Mesendoderm (in vitro differentiated cells): ENCODE measurements at regions not wholly inside any gene's neighbourhood (a gene's known extent, or its start where the extent isn't known, plus 50 kb on each side); places are given as distances from the start of the nearest gene placed in this dataset.

ENCODE experiments used
- DNase-seq: peaks from one replicate; pipeline ENCODE4 v3.0.0; 2013
- H2AK5ac ChIP-seq: 2 replicates; pipeline ENCODE4 v1.6.1; 2013; ENCODE audit warnings: low read length, inconsistent platforms
- H2BK120ac ChIP-seq: 2 replicates; pipeline ENCODE4 v1.6.1; 2013; ENCODE audit warnings: low read depth, mild to moderate bottlenecking, low read length, moderate library complexity, mixed read lengths
- H2BK15ac ChIP-seq: replicated peaks from 2 replicates; pipeline ENCODE4 v1.6.1; 2013; ENCODE audit warnings: low read depth, mild to moderate bottlenecking, moderate library complexity
- H2BK5ac ChIP-seq: 2 replicates; pipeline ENCODE4 v1.6.1; 2013; ENCODE audit warnings: low read length, inconsistent platforms
- H3K18ac ChIP-seq: 2 replicates; pipeline ENCODE4 v1.6.1; 2013; ENCODE audit warnings: mild to moderate bottlenecking, low read length, mixed read lengths
- H3K23ac ChIP-seq: one replicate; pipeline ENCODE4 v1.6.1; 2013; ENCODE audit warnings: low read length
- H3K27ac ChIP-seq: 2 replicates; pipeline ENCODE4 v1.5.1; 2013; ENCODE audit warnings: low read depth, mild to moderate bottlenecking, inconsistent platforms, low read length, moderate library complexity
- H3K27me3 ChIP-seq: 2 replicates; pipeline ENCODE4 v1.6.1; 2013; ENCODE audit warnings: low read length, control low read depth, mild to moderate bottlenecking, inconsistent platforms; ENCODE audit not compliant: insufficient read depth, poor library complexity
- H3K36me3 ChIP-seq: 2 replicates; pipeline ENCODE4 v1.6.1; 2013; ENCODE audit warnings: low read length, inconsistent platforms; ENCODE audit not compliant: control insufficient read depth, insufficient read depth
- H3K4ac ChIP-seq: one replicate; pipeline ENCODE4 v1.6.1; 2013; ENCODE audit warnings: low read depth, mild to moderate bottlenecking, low read length, moderate library complexity
- H3K4me1 ChIP-seq: 2 replicates; pipeline ENCODE4 v1.6.1; 2013; ENCODE audit warnings: low read depth, low read length, inconsistent platforms; ENCODE audit not compliant: control insufficient read depth
- H3K4me2 ChIP-seq: 2 replicates; pipeline ENCODE4 v1.6.1; 2013; ENCODE audit warnings: low read length
- H3K4me3 ChIP-seq: 2 replicates; pipeline ENCODE4 v1.5.1; 2013; ENCODE audit warnings: mild to moderate bottlenecking, low read length
- H3K56ac ChIP-seq: one replicate; pipeline ENCODE4 v1.6.1; 2013; ENCODE audit warnings: low read length
- H3K79me1 ChIP-seq: 2 replicates; pipeline ENCODE4 v1.6.1; 2013; ENCODE audit warnings: low read length, inconsistent platforms
- H3K79me2 ChIP-seq: 2 replicates; pipeline ENCODE4 v1.6.1; 2013; ENCODE audit warnings: mild to moderate bottlenecking, low read length; ENCODE audit not compliant: control insufficient read depth, insufficient read depth
- H3K9ac ChIP-seq: 2 replicates; pipeline ENCODE4 v1.6.1; 2013; ENCODE audit warnings: low read length, inconsistent platforms
- H4K5ac ChIP-seq: one replicate; pipeline ENCODE4 v1.6.1; 2013; ENCODE audit warnings: low read length
- H4K8ac ChIP-seq: one replicate; pipeline ENCODE4 v1.6.1; 2013; ENCODE audit warnings: low read depth, mild to moderate bottlenecking, control low read depth, low read length, moderate library complexity
- WGBS: extraction: QIAGEN DNeasy Blood & Tissue Kit; methylation state at CpG from one replicate; pipeline ENCODE4 v1.1.7; 2013; ENCODE audit warnings: low lambda C conversion rate, missing lambda C conversion rate; ENCODE audit not compliant: insufficient coverage; ENCODE audit errors: extremely low coverage; 5-methylcytosine and 5-hydroxymethylcytosine counted together

DNA sequence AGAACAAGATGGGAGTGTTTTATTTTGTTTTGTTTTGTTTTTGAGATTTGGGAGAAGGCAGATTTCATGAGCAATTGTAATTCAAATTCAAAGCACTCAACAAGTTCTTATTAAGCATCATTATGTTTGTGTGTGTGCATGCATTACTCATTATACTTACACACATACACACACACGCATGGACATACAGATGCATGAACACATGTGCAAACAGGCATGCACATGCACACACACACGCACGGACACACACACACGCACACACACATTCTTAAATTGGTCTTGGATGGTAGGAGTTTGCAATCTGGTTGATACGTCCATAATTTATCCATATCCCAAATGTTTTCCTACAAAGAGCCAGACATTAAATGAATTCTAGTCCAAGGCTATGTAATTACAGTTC is 702.8 kb downstream of the INHBA start:
- no peak for DNase-seq
- Histone ChIP-seq H3K4me3 (no peak overlapping the region), H2BK15ac (no peak overlapping the region), H3K18ac (no peak overlapping the region), H3K79me1 (no peaks in the 10 kb centered on the region), H3K27ac (no peak overlapping the region), H3K4me1 (no peaks in the 10 kb centered on the region), H4K5ac (no peak overlapping the region), H2BK5ac (no peak overlapping the region), H3K27me3 (no peaks in the 10 kb centered on the region), H3K36me3 (no peaks in the 10 kb centered on the region), H3K9ac (no peak overlapping the region), H3K79me2 (no peaks in the 10 kb centered on the region), H3K23ac (no peak overlapping the region), H3K4me2 (no peak overlapping the region), H4K8ac (no peak overlapping the region), H3K56ac (no peak overlapping the region), H3K4ac (no peak overlapping the region), H2BK120ac (no peak overlapping the region), H2AK5ac (no peak overlapping the region)
- WGBS = no CpG with 5 or more reads among the region's 5 CpGs

DNA sequence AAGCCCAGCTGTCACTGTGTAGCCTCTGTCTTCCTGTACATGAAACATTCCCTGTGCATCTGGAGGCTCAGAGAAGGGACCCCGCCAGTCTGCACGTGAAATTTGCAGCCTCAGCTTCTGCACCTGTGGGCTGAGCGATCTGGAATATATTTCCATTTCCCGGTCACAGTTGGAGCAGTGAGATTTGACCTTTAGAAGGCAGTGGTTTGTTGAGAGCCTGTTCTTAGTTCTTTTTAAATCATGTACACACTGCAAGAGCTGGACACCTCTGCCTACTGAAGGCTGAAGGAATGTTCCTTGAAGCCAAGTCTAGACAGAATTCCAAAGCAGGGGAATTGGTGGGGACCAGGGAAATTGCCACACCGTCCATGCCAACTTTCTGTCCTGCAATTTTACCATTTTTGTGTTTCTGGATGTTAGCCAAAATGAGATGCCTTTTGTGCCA is 706.6 kb downstream of the INHBA start:
- no peaks in the 10 kb centered on the region for H3K79me2 ChIP-seq
- no peaks in the 10 kb centered on the region for H3K4me1 ChIP-seq
- no peak overlapping the region for H3K56ac ChIP-seq
- no peak overlapping the region for H3K9ac ChIP-seq
- H3K36me3 ChIP-seq = no peaks in the 10 kb centered on the region
- no peak overlapping the region for H4K5ac ChIP-seq
- H3K27ac ChIP-seq = no peak overlapping the region
- no peak overlapping the region for H2BK5ac ChIP-seq
- no peak overlapping the region for H3K23ac ChIP-seq
- H2BK15ac ChIP-seq = no peak overlapping the region
- no peak overlapping the region for H3K18ac ChIP-seq
- no peaks in the 10 kb centered on the region for H3K79me1 ChIP-seq
- no peak for DNase-seq
- H4K8ac ChIP-seq = no peak overlapping the region
- no peak overlapping the region for H3K4ac ChIP-seq
- no peaks in the 10 kb centered on the region for H3K27me3 ChIP-seq
- no peak overlapping the region for H2BK120ac ChIP-seq
- no peak overlapping the region for H3K4me3 ChIP-seq
- no peak overlapping the region for H3K4me2 ChIP-seq
- no CpG with 5 or more reads among the region's 5 CpGs for WGBS
- H2AK5ac ChIP-seq = no peak overlapping the region

DNA sequence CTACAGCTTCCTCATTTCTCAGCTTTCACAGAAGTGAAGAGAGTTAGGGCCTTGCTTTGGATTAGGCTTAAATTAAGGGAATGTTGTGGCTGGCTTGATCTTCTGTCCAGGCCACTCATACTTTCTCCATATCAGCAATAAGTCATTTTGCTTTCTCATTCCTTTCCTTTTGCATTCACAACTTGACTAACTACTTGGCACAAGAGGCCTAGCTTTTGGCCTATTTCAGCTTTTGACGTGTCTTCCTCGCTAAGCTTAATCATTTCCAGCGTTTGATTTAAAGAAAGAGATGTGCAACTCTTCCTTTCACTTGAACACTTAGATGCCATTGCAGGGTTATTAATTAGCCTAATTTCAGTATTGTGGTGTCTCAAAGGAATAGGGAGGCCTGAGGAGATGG is 712.0 kb downstream of the INHBA start:
- no CpG with 5 or more reads among the region's 3 CpGs for WGBS
- Histone ChIP-seq H4K8ac (no peak overlapping the region), H3K4me2 (no peak overlapping the region), H2BK120ac (no peak overlapping the region), H2AK5ac (no peak overlapping the region), H2BK15ac (no peak overlapping the region), H3K18ac (no peak overlapping the region), H4K5ac (no peak overlapping the region), H3K36me3 (no peaks in the 10 kb centered on the region), H3K9ac (no peak overlapping the region), H3K79me1 (no peaks in the 10 kb centered on the region), H3K4me3 (no peak overlapping the region), H3K56ac (no peak overlapping the region), H3K27ac (no peak overlapping the region), H3K27me3 (no peaks in the 10 kb centered on the region), H2BK5ac (no peak overlapping the region), H3K4ac (no peak overlapping the region), H3K79me2 (no peaks in the 10 kb centered on the region), H3K4me1 (no peaks in the 10 kb centered on the region), H3K23ac (no peak overlapping the region)
- DNase-seq = no peak

GRCh38 chr7:40987571-40987970 is 715.3 kb downstream of the INHBA start:
- Histone ChIP-seq H3K4ac (no peak overlapping the region), H3K9ac (no peak overlapping the region), H3K23ac (no peak overlapping the region), H4K8ac (no peak overlapping the region), H3K79me1 (no peaks in the 10 kb centered on the region), H3K27me3 (no peaks in the 10 kb centered on the region), H3K79me2 (no peaks in the 10 kb centered on the region), H2BK120ac (no peak overlapping the region), H3K4me2 (no peak overlapping the region), H2BK5ac (no peak overlapping the region), H3K4me1 (no peaks in the 10 kb centered on the region), H3K36me3 (no peaks in the 10 kb centered on the region), H2AK5ac (no peak overlapping the region), H3K27ac (no peak overlapping the region), H2BK15ac (no peak overlapping the region), H3K56ac (no peak overlapping the region), H3K18ac (no peak overlapping the region), H3K4me3 (no peak overlapping the region), H4K5ac (no peak overlapping the region)
- no peak for DNase-seq
- no CpG with 5 or more reads among the region's 2 CpGs for WGBS

GRCh38 chr7:40986351-40986873 is 716.5 kb downstream of the INHBA start:
- no peak for DNase-seq

GRCh38 chr7:40983111-40983510 is 719.8 kb downstream of the INHBA start:
- Histone ChIP-seq H3K23ac (no peak overlapping the region), H3K18ac (no peak overlapping the region), H4K8ac (no peak overlapping the region), H3K36me3 (no peaks in the 10 kb centered on the region), H2AK5ac (no peak overlapping the region), H2BK120ac (no peak overlapping the region), H3K27ac (no peak overlapping the region), H3K56ac (no peak overlapping the region), H3K4ac (no peak overlapping the region), H3K4me1 (no peaks in the 10 kb centered on the region), H3K27me3 (no peaks in the 10 kb centered on the region), H2BK15ac (no peak overlapping the region), H3K79me2 (no peaks in the 10 kb centered on the region), H3K79me1 (no peaks in the 10 kb centered on the region), H2BK5ac (no peak overlapping the region), H4K5ac (no peak overlapping the region), H3K4me2 (no peak overlapping the region), H3K4me3 (no peak overlapping the region), H3K9ac (no peak overlapping the region)
- no CpG with 5 or more reads among the region's 5 CpGs for WGBS
- no peak for DNase-seq

More at GRCh38 chr7:40986351-40986873, 716.5 kb downstream of the INHBA start:
- H3K4me2 ChIP-seq = no peak overlapping the region
- no peak overlapping the region for H4K5ac ChIP-seq
- H3K4ac ChIP-seq = no peak overlapping the region
- no peaks in the 10 kb centered on the region for H3K79me2 ChIP-seq
- no peaks in the 10 kb centered on the region for H3K27me3 ChIP-seq
- no peak overlapping the region for H3K27ac ChIP-seq
- H3K4me3 ChIP-seq = no peak overlapping the region
- H3K9ac ChIP-seq = no peak overlapping the region
- no peak overlapping the region for H4K8ac ChIP-seq
- no peak overlapping the region for H2BK120ac ChIP-seq
- no CpG with 5 or more reads among the region's 7 CpGs for WGBS
- no peaks in the 10 kb centered on the region for H3K36me3 ChIP-seq
- H3K79me1 ChIP-seq = no peaks in the 10 kb centered on the region
- no peaks in the 10 kb centered on the region for H3K4me1 ChIP-seq
- no peak overlapping the region for H2AK5ac ChIP-seq
- H3K56ac ChIP-seq = no peak overlapping the region
- no peak overlapping the region for H3K23ac ChIP-seq
- no peak overlapping the region for H2BK15ac ChIP-seq
- H2BK5ac ChIP-seq = no peak overlapping the region
- H3K18ac ChIP-seq = no peak overlapping the region
